GM21447 (cell line): ENCODE measurements at regions not wholly inside any gene's neighbourhood (a gene's known extent, or its start where the extent isn't known, plus 50 kb on each side); places are given as distances from the start of the nearest gene placed in this dataset.
"Not testable (repeated sequence)": the region's sequence is repeated elsewhere in the genome, so short reads cannot be mapped to it uniquely, and the experiment has no call there.

Experiments used
- ATAC-seq: cut with Tn5 transposase; IDR thresholded peaks from one replicate; pipeline ENCODE4 v1.9.1; 2021; ENCODE audit not compliant: unreplicated experiment

GRCh38 chr1:120544434-120544833 is 129.6 kb downstream of the NBPF8 start:
- not testable (repeated sequence) for ATAC-seq

GRCh38 chr1:120550335-120550734 is 135.5 kb downstream of the NBPF8 start:
- not testable (repeated sequence) for ATAC-seq

GRCh38 chr1:120552190-120552589 is 137.4 kb downstream of the NBPF8 start:
- not testable (repeated sequence) for ATAC-seq

- peak; percentile 6 for ATAC-seq
Observed at GRCh38 chr1:120557605-120558302, 142.9 kb downstream of the NBPF8 start.

- ATAC-seq = peak; percentile 74
Observed at GRCh38 chr1:120558303-120559060, 143.6 kb downstream of the NBPF8 start.

- peak; percentile 24 for ATAC-seq
Observed at GRCh38 chr1:120561767-120562166, 146.9 kb downstream of the NBPF8 start.

- ATAC-seq = not testable (repeated sequence)
Observed at GRCh38 chr1:120565396-120565795, 150.6 kb downstream of the NBPF8 start.

GRCh38 chr1:120567620-120568019 is 152.8 kb downstream of the NBPF8 start:
- not testable (repeated sequence) for ATAC-seq

- not testable (repeated sequence) for ATAC-seq
Observed at GRCh38 chr1:120575201-120575600, 148.5 kb upstream of the NBPF26 start.

- ATAC-seq = not testable (repeated sequence)
Observed at GRCh38 chr1:120582135-120582534, 141.6 kb upstream of the NBPF26 start.

GRCh38 chr1:120586053-120586452 is 137.7 kb upstream of the NBPF26 start:
- ATAC-seq = not testable (repeated sequence)

GRCh38 chr1:120588811-120589210 is 134.9 kb upstream of the NBPF26 start:
- not testable (repeated sequence) for ATAC-seq

GRCh38 chr1:120591774-120592173 is 132.0 kb upstream of the NBPF26 start:
- not testable (repeated sequence) for ATAC-seq

GRCh38 chr1:120592943-120593342 is 130.8 kb upstream of the NBPF26 start:
- ATAC-seq = not testable (repeated sequence)

GRCh38 chr1:120593648-120594047 is 130.1 kb upstream of the NBPF26 start:
- not testable (repeated sequence) for ATAC-seq

GRCh38 chr1:120598331-120598951 is 125.3 kb upstream of the NBPF26 start:
- ATAC-seq = not testable (repeated sequence)

GRCh38 chr1:120599511-120599910 is 124.2 kb upstream of the NBPF26 start:
- not testable (repeated sequence) for ATAC-seq

- ATAC-seq = not testable (repeated sequence)
Observed at GRCh38 chr1:120600442-120601041, 123.2 kb upstream of the NBPF26 start.

GRCh38 chr1:120607882-120608281 is 115.9 kb upstream of the NBPF26 start:
- ATAC-seq = not testable (repeated sequence)

GRCh38 chr1:120608314-120609014 is 115.3 kb upstream of the NBPF26 start:
- ATAC-seq = not testable (repeated sequence)
